D721Med (cell line): ENCODE measurements at regions not wholly inside any gene's neighbourhood (a gene's known extent, or its start where the extent isn't known, plus 50 kb on each side); places are given as distances from the start of the nearest gene placed in this dataset.

ENCODE experiments used
- DNase-seq: peaks from one replicate; pipeline ENCODE4 v3.0.0; 2011; ENCODE audit warnings: low spot score; ENCODE audit not compliant: insufficient read length
- FAIRE-seq: peaks from 2 replicates; lab custom pipeline; 2011; peaks lifted over from hg19 to GRCh38; lab: Jason Lieb, UNC
- TF ChIP-seq, protein P1 (sequence below): IDR thresholded peaks from 2 replicates; pipeline ENCODE4 v1.5.1; 2012; ENCODE audit warnings: mild to moderate bottlenecking, control low read depth; ENCODE audit not compliant: insufficient read depth; ENCODE audit errors: missing control alignments

DNA sequence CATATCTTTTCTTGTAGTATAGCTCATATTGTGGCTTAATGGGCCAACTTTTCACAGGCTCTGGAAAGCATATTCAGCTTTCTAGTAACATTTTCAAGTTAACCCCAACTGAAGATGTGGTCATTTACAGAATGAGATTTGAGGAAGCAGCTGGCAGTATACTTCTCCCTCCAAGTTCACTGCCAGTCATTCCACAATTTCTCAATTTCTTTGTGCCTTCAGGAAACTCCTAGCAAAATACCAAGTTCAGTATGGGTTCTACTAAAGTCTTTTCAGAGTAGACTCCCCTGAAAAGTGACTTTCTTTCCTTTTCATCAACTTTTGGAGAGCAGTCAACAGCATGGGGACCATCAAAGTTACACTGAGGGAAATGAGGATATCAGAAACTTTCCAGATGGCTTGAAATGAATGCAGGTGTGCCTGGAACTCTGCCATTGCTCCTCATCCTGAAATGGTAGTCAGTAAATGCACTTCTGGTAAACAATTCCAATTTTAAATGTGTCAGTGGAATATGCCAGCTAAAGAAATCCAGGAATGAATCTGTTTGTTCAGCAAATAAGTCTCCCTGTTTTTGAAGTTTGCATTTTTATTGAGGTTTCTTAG is 81.5 kb upstream of the TEX13D start:
- TF ChIP-seq, protein P1, sequence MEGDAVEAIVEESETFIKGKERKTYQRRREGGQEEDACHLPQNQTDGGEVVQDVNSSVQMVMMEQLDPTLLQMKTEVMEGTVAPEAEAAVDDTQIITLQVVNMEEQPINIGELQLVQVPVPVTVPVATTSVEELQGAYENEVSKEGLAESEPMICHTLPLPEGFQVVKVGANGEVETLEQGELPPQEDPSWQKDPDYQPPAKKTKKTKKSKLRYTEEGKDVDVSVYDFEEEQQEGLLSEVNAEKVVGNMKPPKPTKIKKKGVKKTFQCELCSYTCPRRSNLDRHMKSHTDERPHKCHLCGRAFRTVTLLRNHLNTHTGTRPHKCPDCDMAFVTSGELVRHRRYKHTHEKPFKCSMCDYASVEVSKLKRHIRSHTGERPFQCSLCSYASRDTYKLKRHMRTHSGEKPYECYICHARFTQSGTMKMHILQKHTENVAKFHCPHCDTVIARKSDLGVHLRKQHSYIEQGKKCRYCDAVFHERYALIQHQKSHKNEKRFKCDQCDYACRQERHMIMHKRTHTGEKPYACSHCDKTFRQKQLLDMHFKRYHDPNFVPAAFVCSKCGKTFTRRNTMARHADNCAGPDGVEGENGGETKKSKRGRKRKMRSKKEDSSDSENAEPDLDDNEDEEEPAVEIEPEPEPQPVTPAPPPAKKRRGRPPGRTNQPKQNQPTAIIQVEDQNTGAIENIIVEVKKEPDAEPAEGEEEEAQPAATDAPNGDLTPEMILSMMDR = no peak
- DNase-seq (no peak), FAIRE-seq (no peak)

DNA sequence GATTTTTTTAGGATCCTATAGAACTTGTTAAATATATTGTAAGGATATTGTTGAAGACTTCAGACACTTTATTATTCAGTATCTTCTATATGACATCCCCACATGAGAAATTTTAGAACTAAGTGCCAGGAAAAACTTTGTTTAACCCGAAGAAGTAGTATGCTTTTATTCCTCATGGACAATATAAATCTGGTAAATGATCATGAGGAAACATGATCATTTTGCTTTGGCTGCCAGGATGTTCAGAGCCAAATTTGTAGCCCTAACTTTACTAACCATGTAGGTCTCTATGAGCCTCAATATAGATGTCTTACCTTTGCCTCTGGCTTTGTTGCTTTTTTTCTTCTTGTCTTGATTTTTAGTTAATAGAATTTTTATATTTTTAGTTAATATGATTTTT is 77.8 kb upstream of the TEX13D start:
- FAIRE-seq = no peak
- no peak for DNase-seq
- TF ChIP-seq, protein P1 = no peak

DNA sequence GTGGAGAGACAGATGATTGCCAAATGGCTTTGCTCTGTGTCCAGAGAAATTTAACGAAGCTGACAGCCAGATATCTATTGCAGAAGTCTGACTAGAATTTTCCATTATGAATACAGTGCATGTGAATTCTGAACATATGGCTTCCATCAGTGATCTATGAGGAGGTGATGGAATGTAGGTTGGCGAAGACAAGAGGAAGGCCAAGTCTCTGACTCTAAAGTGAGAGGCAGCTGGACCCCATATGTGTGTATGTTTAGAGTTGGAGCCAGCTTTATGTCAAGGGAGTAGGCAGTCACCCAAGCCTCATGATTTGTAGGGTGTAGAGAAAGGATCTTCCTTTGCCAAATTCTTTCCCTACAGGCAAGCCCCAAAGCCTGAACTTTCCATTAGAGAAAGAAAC is 76.2 kb upstream of the TEX13D start:
- DNase-seq (no peak), FAIRE-seq (no peak)
- TF ChIP-seq, protein P1 = no peak

DNA sequence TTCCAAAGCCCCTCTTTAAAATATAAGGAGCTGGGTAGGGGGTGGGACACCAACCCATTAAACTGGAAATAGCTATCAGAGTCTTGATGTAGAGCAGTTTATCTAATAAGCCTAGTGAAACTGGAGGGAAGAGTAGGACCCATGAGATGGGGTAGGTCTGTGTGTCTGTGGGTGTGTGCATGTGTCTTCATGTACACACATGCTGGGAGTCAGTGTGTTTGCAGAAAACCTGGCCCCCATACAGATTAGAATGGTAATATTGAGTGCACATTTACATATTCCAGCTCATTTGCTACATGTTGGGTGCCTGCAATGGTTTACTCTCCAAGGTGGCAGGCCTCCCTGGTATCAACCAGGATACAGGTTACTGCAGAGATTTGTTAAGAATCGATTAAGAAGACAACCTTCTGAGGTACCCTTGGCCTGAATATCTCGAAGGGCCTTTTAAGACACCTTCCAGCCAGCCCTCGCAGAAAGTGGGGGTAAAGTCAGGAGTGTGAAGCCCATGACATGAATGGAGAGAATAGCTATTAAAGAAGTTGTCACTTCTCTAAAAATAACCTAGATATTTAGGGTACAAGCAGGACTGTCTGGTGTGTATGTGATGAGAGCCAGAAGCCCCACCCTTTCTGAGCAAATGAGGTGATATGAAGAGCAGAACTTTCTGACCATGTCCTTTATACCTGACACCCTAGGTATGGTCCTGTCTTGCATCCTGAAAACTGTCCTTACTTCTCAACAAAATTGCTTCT is 75.7 kb upstream of the TEX13D start:
- no peak for FAIRE-seq

DNA sequence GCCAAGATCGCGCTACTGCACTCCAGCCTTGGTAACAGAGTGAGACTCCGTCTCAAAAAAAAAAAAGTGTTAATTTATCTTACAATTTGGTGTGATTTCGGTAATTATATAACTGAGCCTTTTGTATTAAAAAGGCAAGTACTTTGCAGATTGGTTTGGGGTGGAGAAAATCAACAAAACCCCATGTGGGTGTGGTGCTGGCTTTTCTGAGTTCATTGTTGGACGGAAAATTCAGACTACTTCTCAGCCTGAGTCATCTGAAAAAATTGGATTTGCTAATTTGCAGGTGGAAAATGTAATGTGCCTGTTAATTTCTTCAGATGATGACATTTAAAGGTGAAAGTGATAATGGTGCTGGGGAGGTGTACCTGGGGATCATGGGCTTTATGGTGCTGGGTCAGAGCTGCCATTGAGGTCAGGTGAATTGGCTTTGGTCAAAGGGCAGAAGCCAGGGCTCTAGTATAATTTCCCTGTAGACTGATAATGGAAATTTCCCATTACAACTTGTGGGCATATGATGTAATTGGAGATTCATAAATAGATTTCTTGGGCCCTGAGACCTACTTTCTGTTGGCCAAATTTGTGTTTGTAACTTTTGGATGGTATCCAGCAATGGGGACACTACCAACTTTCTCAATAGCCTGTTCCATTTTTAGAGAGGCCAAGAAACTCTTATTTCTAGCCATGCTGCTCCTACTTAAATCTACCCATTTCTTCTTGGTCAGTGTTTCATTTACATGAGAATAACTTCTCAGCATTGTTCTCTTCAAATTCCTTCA is 74.3 kb upstream of the TEX13D start:
- TF ChIP-seq, protein P1 = no peak
- DNase-seq (no peak), FAIRE-seq (no peak)

More for the DNA sequence above, 75.7 kb upstream of the TEX13D start:
- TF ChIP-seq, protein P1 = no peak
- no peak for DNase-seq

DNA sequence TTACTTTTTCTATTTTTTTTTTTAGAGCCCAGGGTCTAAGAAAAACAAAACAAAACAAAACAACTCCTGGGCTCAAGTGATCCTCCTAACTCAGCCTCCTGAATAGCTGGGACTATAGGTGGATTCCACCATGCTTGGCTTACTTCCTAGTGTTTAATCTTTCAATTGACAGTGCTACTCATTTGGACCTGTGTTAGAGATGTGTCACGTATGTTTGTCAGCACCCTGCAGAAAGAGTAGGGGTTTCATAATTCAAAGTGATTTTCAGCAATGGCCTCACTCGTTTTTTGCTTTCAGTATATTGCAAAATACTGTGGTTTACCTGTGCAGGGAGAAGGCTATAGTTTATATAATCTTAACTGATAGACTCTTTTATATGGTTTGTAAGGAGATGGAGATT is 71.6 kb upstream of the TEX13D start:
- no peak for DNase-seq
- TF ChIP-seq, protein P1 = no peak
- no peak for FAIRE-seq
